Femur (tissue), 1 donor: ENCODE measurements at regions not wholly inside any gene's neighbourhood (a gene's known extent, or its start where the extent isn't known, plus 50 kb on each side); places are given as distances from the start of the nearest gene placed in this dataset.
"Not testable (repeated sequence)": the region's sequence is repeated elsewhere in the genome, so short reads cannot be mapped to it uniquely, and the experiment has no call there.

ENCODE experiments used
- DNase-seq: peaks from one replicate; pipeline ENCODE4 v3.0.0-alpha.2; 2017

GRCh38 chr7:149681274-149681673 lies 92.1 kb downstream of the ZNF467 start:
- no peak for DNase-seq

- DNase-seq, result no peak
Observed at GRCh38 chr7:149680331-149681025, 92.9 kb downstream of the ZNF467 start.

GRCh38 chr7:149674728-149675385 lies 98.5 kb downstream of the ZNF467 start:
- DNase-seq, result not testable (repeated sequence)

GRCh38 chr7:149673006-149673405 lies 100.4 kb downstream of the ZNF467 start:
- DNase-seq, result no peak

GRCh38 chr7:149670288-149670687 lies 103.1 kb downstream of the ZNF467 start:
- peak; percentile 59 for DNase-seq

GRCh38 chr7:149669121-149669818 lies 104.1 kb downstream of the ZNF467 start:
- no peak for DNase-seq

- DNase-seq, result peak; percentile 23
Observed at GRCh38 chr7:149666360-149666945, 106.9 kb downstream of the ZNF467 start.

- DNase-seq, result not testable (repeated sequence)
Observed at GRCh38 chr7:149665618-149666017, 107.8 kb downstream of the ZNF467 start.

GRCh38 chr7:149664666-149665065 lies 108.7 kb downstream of the ZNF467 start:
- no peak for DNase-seq

- no peak for DNase-seq
Observed at GRCh38 chr7:149664176-149664575, 109.2 kb downstream of the ZNF467 start.

- DNase-seq, result peak; percentile 69
Observed at GRCh38 chr7:149662591-149663095, 110.7 kb downstream of the ZNF467 start.

- no peak for DNase-seq
Observed at GRCh38 chr7:149655784-149656183, 117.6 kb downstream of the ZNF467 start.

GRCh38 chr7:149654588-149654987 lies 118.8 kb downstream of the ZNF467 start:
- no peak for DNase-seq

GRCh38 chr7:149650190-149650589 lies 123.2 kb downstream of the ZNF467 start:
- not testable (repeated sequence) for DNase-seq

GRCh38 chr7:149644754-149645153 lies 128.6 kb downstream of the ZNF467 start:
- no peak for DNase-seq

GRCh38 chr7:149642589-149642988 lies 130.8 kb downstream of the ZNF467 start:
- DNase-seq, result no peak

- DNase-seq, result no peak
Observed at GRCh38 chr7:149638566-149639320, 134.6 kb downstream of the ZNF467 start.

GRCh38 chr7:149637911-149638565 lies 135.3 kb downstream of the ZNF467 start:
- DNase-seq, result no peak

- DNase-seq, result no peak
Observed at GRCh38 chr7:149635561-149636329, 137.6 kb downstream of the ZNF467 start.

- no peak for DNase-seq
Observed at GRCh38 chr7:149633976-149634945, 136.7 kb upstream of the ZNF746 start.
